H1 (cell line): ENCODE measurements at regions not wholly inside any gene's neighbourhood (a gene's known extent, or its start where the extent isn't known, plus 50 kb on each side); places are given as distances from the start of the nearest gene placed in this dataset.

Experiments
- CHD1 ChIP-seq: IDR thresholded peaks from 2 replicates; pipeline ENCODE4 v1.6.1; 2012; ENCODE audit warnings: low read depth, low read length, improper control_type of control experiment
- CTCF ChIP-seq, 3 experiments: IDR thresholded peaks; 1 replicate in 2 of 3; 2 replicates in 1 of 3; pipeline versions ENCODE4 v1.5.1 to v1.6.1; 2011; ENCODE audit warnings: low read length in 3 of 3, mild to moderate bottlenecking in 3 of 3, inconsistent platforms in 2 of 3, low read depth in 1 of 3, moderate library complexity in 1 of 3; ENCODE audit not compliant: insufficient read depth in 1 of 3; ENCODE audit errors: control extremely low read depth in 1 of 3

GRCh38 chr10:130638991-130639390, 502.8 kb downstream of the GLRX3 start:
- TF ChIP-seq CHD1 (no peak), CTCF (IDR thresholded peaks at IDR 0.05; ENCODE audit: control extremely low read depth in 1 of 3, insufficient read depth in 1 of 3, low read depth in 1 of 3, low read length in 3 of 3) (no peak)
